SK-N-SH (cell line): ENCODE measurements at regions not wholly inside any gene's neighbourhood (a gene's known extent, or its start where the extent isn't known, plus 50 kb on each side); places are given as distances from the start of the nearest gene placed in this dataset.

ENCODE experiments used
- CTCF ChIA-PET: fragments of 300-600, 350-600 bp; formaldehyde crosslinking; extraction: SDS; loops from one replicate; lab custom pipeline; 2021; lab: Yijun Ruan, JAX
- POLR2A ChIA-PET: fragments of 350-600 bp; sonication (Branson Sonifier 250); formaldehyde crosslinking; extraction: SDS; loops from one replicate; lab custom pipeline; 2020; ENCODE audit warnings: antibody characterized with exemption, inconsistent platforms; lab: Yijun Ruan, JAX
- DNase-seq: peaks from one replicate; pipeline ENCODE4 v3.0.0; 2012
- H2AFZ ChIP-seq: fragments of 200-600 bp; sonication (generic); 2 replicates; pipeline ENCODE4 v1.8.1; 2016; ENCODE audit warnings: antibody characterized with exemption, mild to moderate bottlenecking, low read depth
- H3F3A ChIP-seq: fragments of 200-600 bp; sonication (generic); replicated peaks from 2 replicates; pipeline ENCODE3; 2016; ENCODE audit warnings: antibody characterized with exemption, mild to moderate bottlenecking; ENCODE audit not compliant: insufficient read depth
- H3K27ac ChIP-seq, 2 experiments: fragments of 200-500 bp in 1 of 2; fragments of 200-600 bp in 1 of 2; sonication (Bioruptor generic) in 1 of 2; sonication (generic), shearing (Covaris generic) in 1 of 2; 2 replicates each; pipeline versions ENCODE4 v1.5.1 to v1.6.1; 2014 to 2016; ENCODE audit warnings: low read depth in 2 of 2, inconsistent platforms in 1 of 2, low read length in 1 of 2, mild to moderate bottlenecking in 1 of 2, mixed read lengths in 1 of 2
- H3K27me3 ChIP-seq: fragments of 200-600 bp; sonication (generic), shearing (Covaris generic); 2 replicates; pipeline ENCODE4 v1.6.1; 2016; ENCODE audit warnings: mixed run types; ENCODE audit not compliant: insufficient read depth
- H3K36me3 ChIP-seq, 2 experiments: fragments of 200-500 bp in 1 of 2; fragments of 200-600 bp in 1 of 2; sonication (Bioruptor generic) in 1 of 2; sonication (generic) in 1 of 2; replicated peaks in 1 of 2; 2 replicates each; pipeline versions ENCODE3 to v1.5.1; 2014 to 2016; ENCODE audit warnings: low read length in 1 of 2, mild to moderate bottlenecking in 1 of 2; ENCODE audit not compliant: insufficient read depth in 2 of 2, control insufficient read depth in 1 of 2
- H3K4me1 ChIP-seq, 2 experiments: fragments of 200-500 bp in 1 of 2; fragments of 200-600 bp in 1 of 2; sonication (Bioruptor generic) in 1 of 2; sonication (generic), shearing (Covaris generic) in 1 of 2; 2 replicates each; pipeline versions ENCODE4 v1.5.1 to v1.6.1; 2014 to 2016; ENCODE audit warnings: low read depth in 1 of 2, low read length in 1 of 2, mixed run types in 1 of 2; ENCODE audit not compliant: insufficient read depth in 2 of 2, control insufficient read depth in 1 of 2
- H3K4me2 ChIP-seq: fragments of 200-600 bp; sonication (generic), shearing (Covaris generic); 2 replicates; pipeline ENCODE4 v1.6.1; 2017; ENCODE audit warnings: mixed run types
- H3K4me3 ChIP-seq, 2 experiments: fragments of 200-500 bp in 1 of 2; fragments of 200-600 bp in 1 of 2; sonication (Bioruptor generic) in 1 of 2; sonication (generic), shearing (Covaris generic) in 1 of 2; 2 replicates each; pipeline versions ENCODE4 v1.5.1 to v1.8.1; 2014 to 2016; ENCODE audit warnings: low read depth in 2 of 2, inconsistent platforms in 1 of 2, low read length in 1 of 2, mild to moderate bottlenecking in 1 of 2, mixed read lengths in 1 of 2, moderate library complexity in 1 of 2
- H3K79me2 ChIP-seq: fragments of 200-600 bp; sonication (generic); 2 replicates; pipeline ENCODE4 v1.8.1; 2017; ENCODE audit warnings: mild to moderate bottlenecking; ENCODE audit not compliant: insufficient read depth
- H3K9ac ChIP-seq: fragments of 200-600 bp; sonication (generic); 2 replicates; pipeline ENCODE4 v1.6.1; 2017; ENCODE audit warnings: mixed run types
- H3K9me2 ChIP-seq: fragments of 200-600 bp; sonication (generic); 2 replicates; pipeline ENCODE4 v1.6.1; 2017; ENCODE audit warnings: mixed run types
- H3K9me3 ChIP-seq: fragments of 200-600 bp; sonication (generic); 2 replicates; pipeline ENCODE4 v1.6.1; 2017; ENCODE audit warnings: mixed run types, mild to moderate bottlenecking, moderate library complexity
- H4K20me1 ChIP-seq: fragments of 200-600 bp; sonication (generic); 2 replicates; pipeline ENCODE4 v1.6.1; 2017; ENCODE audit warnings: mild to moderate bottlenecking, mixed run types; ENCODE audit not compliant: insufficient read depth
- CHD2 ChIP-seq: fragments of 150-350 bp; IDR thresholded peaks from 2 replicates; pipeline ENCODE4 v1.6.1; 2018; ENCODE audit warnings: low read length; ENCODE audit not compliant: partially characterized antibody
- CTCF ChIP-seq: fragments of 200-600 bp; sonication (generic); IDR thresholded peaks from 2 replicates; pipeline ENCODE4 v1.6.1; 2017; ENCODE audit warnings: antibody characterized with exemption, mild to moderate bottlenecking, moderate library complexity
- ELF1 ChIP-seq: IDR thresholded peaks from 2 replicates; pipeline ENCODE4 v1.4.0; 2012
- GABPA ChIP-seq: IDR thresholded peaks from 2 replicates; pipeline ENCODE4 v1.4.0; 2012; ENCODE audit warnings: low read depth, mild to moderate bottlenecking
- GATA2 ChIP-seq: sonication (generic); formaldehyde crosslinking; IDR thresholded peaks from 2 replicates; pipeline ENCODE4 v1.5.0; 2020; ENCODE audit warnings: mild to moderate bottlenecking, missing genetic modification reagents
- IRF3 ChIP-seq: fragments of 150-350 bp; IDR thresholded peaks from 2 replicates; pipeline ENCODE4 v1.6.1; 2016; ENCODE audit warnings: mild to moderate bottlenecking, low read depth, low read length
- MEF2A ChIP-seq: IDR thresholded peaks from 2 replicates; pipeline ENCODE4 v1.4.0; 2012; ENCODE audit warnings: low read depth, borderline replicate concordance
- NFIC ChIP-seq: IDR thresholded peaks from 2 replicates; pipeline ENCODE4 v1.4.0; 2012; ENCODE audit warnings: borderline replicate concordance
- NRF1 ChIP-seq: IDR thresholded peaks from 2 replicates; pipeline ENCODE4 v1.6.1; 2012; ENCODE audit warnings: low read depth, mild to moderate bottlenecking, low read length
- RCOR1 ChIP-seq: fragments of 150-350 bp; IDR thresholded peaks from 2 replicates; pipeline ENCODE4 v1.6.1; 2017; ENCODE audit warnings: antibody characterized with exemption, low read length
- SIN3A ChIP-seq: IDR thresholded peaks from 2 replicates; pipeline ENCODE4 v1.6.1; 2012; ENCODE audit warnings: low read depth, mild to moderate bottlenecking, low read length, moderate library complexity, borderline replicate concordance
- SMC3 ChIP-seq: IDR thresholded peaks from 2 replicates; pipeline ENCODE4 v1.6.1; 2012; ENCODE audit warnings: low read depth, low read length, improper control_type of control experiment
- TAF1 ChIP-seq: IDR thresholded peaks from 2 replicates; pipeline ENCODE4 v1.6.1; 2012; ENCODE audit warnings: low read depth, mild to moderate bottlenecking, low read length, moderate library complexity, borderline replicate concordance
- TCF12 ChIP-seq: IDR thresholded peaks from 2 replicates; pipeline ENCODE4 v1.4.0; 2012
- YY1 ChIP-seq: IDR thresholded peaks from 2 replicates; pipeline ENCODE4 v1.4.0; 2012; ENCODE audit warnings: low read depth, mild to moderate bottlenecking
- WGBS: methylation state at CpG from one replicate; pipeline ENCODE4 v1.1.6; 2017; ENCODE audit warnings: low lambda C conversion rate; 5-methylcytosine and 5-hydroxymethylcytosine counted together
- TF ChIP-seq, protein P1 (sequence below): IDR thresholded peaks from 2 replicates; pipeline ENCODE4 v1.4.0; 2012; ENCODE audit warnings: low read depth
- TF ChIP-seq, protein P2 (sequence below): fragments of 150-350 bp; IDR thresholded peaks from 2 replicates; pipeline ENCODE4 v1.6.1; 2017; ENCODE audit warnings: antibody characterized with exemption, low read length, low read depth, borderline replicate concordance
- TF ChIP-seq, protein P3 (sequence below): IDR thresholded peaks from 2 replicates; pipeline ENCODE4 v1.4.0; 2012; ENCODE audit warnings: low read depth, borderline replicate concordance

DNA sequence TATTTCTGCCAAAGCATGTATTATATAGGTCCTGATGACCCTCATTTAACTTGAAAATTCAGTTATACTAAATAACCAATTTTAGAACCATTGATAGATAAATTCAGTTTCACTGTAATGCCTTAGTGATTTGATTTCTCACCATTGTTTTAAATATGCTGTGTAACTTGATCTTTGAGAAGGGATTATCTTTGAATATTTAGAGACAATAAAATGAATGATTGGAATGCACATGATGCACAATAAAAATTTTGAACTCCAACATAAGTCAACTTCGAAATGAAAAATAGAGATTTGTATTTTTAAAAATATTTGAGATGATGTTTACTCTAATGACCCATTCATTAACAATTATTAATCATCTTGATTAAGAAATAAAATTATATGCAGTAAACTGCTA is 654.5 kb downstream of the OLFM4 start:
- TF ChIP-seq IRF3: no peak
- no peak for TF ChIP-seq TCF12
- TF ChIP-seq YY1: no peak
- TF ChIP-seq SMC3: no peak
- no peak for TF ChIP-seq GATA2 (CRISPR knock-in tag)
- TF ChIP-seq CHD2: no peak
- TF ChIP-seq, protein P1, sequence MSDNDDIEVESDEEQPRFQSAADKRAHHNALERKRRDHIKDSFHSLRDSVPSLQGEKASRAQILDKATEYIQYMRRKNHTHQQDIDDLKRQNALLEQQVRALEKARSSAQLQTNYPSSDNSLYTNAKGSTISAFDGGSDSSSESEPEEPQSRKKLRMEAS: no peak
- TF ChIP-seq RCOR1: no peak
- TF ChIP-seq, protein P2, sequence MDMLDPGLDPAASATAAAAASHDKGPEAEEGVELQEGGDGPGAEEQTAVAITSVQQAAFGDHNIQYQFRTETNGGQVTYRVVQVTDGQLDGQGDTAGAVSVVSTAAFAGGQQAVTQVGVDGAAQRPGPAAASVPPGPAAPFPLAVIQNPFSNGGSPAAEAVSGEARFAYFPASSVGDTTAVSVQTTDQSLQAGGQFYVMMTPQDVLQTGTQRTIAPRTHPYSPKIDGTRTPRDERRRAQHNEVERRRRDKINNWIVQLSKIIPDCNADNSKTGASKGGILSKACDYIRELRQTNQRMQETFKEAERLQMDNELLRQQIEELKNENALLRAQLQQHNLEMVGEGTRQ: no peak
- TF ChIP-seq TAF1: no peak
- TF ChIP-seq ELF1: no peak
- TF ChIP-seq MEF2A: no peak
- TF ChIP-seq GABPA: no peak
- TF ChIP-seq NRF1: no peak
- no peak for TF ChIP-seq SIN3A
- TF ChIP-seq, protein P3, sequence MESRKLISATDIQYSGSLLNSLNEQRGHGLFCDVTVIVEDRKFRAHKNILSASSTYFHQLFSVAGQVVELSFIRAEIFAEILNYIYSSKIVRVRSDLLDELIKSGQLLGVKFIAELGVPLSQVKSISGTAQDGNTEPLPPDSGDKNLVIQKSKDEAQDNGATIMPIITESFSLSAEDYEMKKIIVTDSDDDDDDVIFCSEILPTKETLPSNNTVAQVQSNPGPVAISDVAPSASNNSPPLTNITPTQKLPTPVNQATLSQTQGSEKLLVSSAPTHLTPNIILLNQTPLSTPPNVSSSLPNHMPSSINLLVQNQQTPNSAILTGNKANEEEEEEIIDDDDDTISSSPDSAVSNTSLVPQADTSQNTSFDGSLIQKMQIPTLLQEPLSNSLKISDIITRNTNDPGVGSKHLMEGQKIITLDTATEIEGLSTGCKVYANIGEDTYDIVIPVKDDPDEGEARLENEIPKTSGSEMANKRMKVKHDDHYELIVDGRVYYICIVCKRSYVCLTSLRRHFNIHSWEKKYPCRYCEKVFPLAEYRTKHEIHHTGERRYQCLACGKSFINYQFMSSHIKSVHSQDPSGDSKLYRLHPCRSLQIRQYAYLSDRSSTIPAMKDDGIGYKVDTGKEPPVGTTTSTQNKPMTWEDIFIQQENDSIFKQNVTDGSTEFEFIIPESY: no peak
- TF ChIP-seq CTCF: no peak
- no peak for TF ChIP-seq NFIC
- Histone ChIP-seq H3K27me3 (no peaks in the 10 kb centered on the region), H3F3A (no peaks in the 10 kb centered on the region), H3K4me1 (no peaks in the 10 kb centered on the region), H3K36me3 (no peaks in the 10 kb centered on the region), H3K9me2 (no peaks in the 10 kb centered on the region), H3K79me2 (no peaks in the 10 kb centered on the region), H3K27ac (no peak overlapping the region), H3K9ac (no peak overlapping the region), H3K4me2 (no peak overlapping the region), H2AFZ (no peak overlapping the region), H3K9me3 (0 out of 2 replicates have a peak, but pooled peaks cover 7% of the 10 kb centered on the region), H4K20me1 (no peaks in the 10 kb centered on the region), H3K4me3 (no peak overlapping the region)
- CTCF ChIA-PET: no interaction called here
- DNase-seq: no peak
- POLR2A ChIA-PET: no interaction called here
- WGBS: 1% methylated on average over 1 of the region's 1 CpG
